B cell (primary cell): ENCODE measurements at regions not wholly inside any gene's neighbourhood (a gene's known extent, or its start where the extent isn't known, plus 50 kb on each side); places are given as distances from the start of the nearest gene placed in this dataset.
A peak's percentile ranks its signal among the peaks of the same experiment; 100 is the strongest.

Source experiments
- ATAC-seq: fragments of 200-7000 bp; cut with Tn5 transposase; one replicate; pipeline ENCODE4 v1.10.0; 2021; ENCODE audit warnings: low read depth, mild to moderate bottlenecking, moderate number of reproducible peaks, moderate library complexity
- CTCF ChIA-PET: fragments of 350-600 bp; sonication (Branson Sonifier 250); formaldehyde crosslinking; loops from one replicate; lab custom pipeline; 2021; ENCODE audit warnings: antibody characterized with exemption, inconsistent platforms; lab: Charles Lee
- POLR2A ChIA-PET: fragments of 350-600 bp; sonication (Branson Sonifier 250); formaldehyde crosslinking; loops from one replicate; lab custom pipeline; 2021; ENCODE audit warnings: antibody characterized with exemption; lab: Charles Lee
- DNase-seq: peaks from one replicate; pipeline ENCODE4 v3.0.0; 2013
- H2AFZ ChIP-seq: 2 replicates; pipeline ENCODE4 v1.6.1; 2012; ENCODE audit warnings: mild to moderate bottlenecking, low read depth, low read length; ENCODE audit not compliant: insufficient read depth, poor library complexity, severe bottlenecking
- H3K27ac ChIP-seq, 2 donors: 1 replicate in 1 of 2; 2 replicates in 1 of 2; pipeline ENCODE4 v1.5.1; 2012 to 2013; ENCODE audit warnings: low read length in 2 of 2, mild to moderate bottlenecking in 2 of 2, moderate library complexity in 1 of 2
- H3K27me3 ChIP-seq, 4 experiments: fragments of 200-600 bp in 1 of 4; sonication (generic) in 1 of 4; replicated peaks in 1 of 4; 1 replicate in 2 of 4; 2 replicates in 2 of 4; pipeline versions ENCODE4 v1.6.1 to v1.7.0; 2013 to 2016; ENCODE audit warnings: low read length in 3 of 4, mild to moderate bottlenecking in 2 of 4, mixed read lengths in 1 of 4, moderate library complexity in 1 of 4; ENCODE audit not compliant: insufficient read depth in 4 of 4, control insufficient read depth in 3 of 4; ENCODE audit errors: control extremely low read depth in 1 of 4
- H3K36me3 ChIP-seq, 2 experiments: replicated peaks in 1 of 2; 1 replicate in 1 of 2; 2 replicates in 1 of 2; pipeline versions ENCODE4 v1.6.1 to v1.7.1; 2013; ENCODE audit warnings: low read length in 1 of 2; ENCODE audit not compliant: insufficient read depth in 2 of 2, control insufficient read depth in 1 of 2; ENCODE audit errors: control extremely low read depth in 1 of 2, extremely low read depth in 1 of 2
- H3K4me1 ChIP-seq, 2 donors: fragments of 200-600 bp in 1 of 2; sonication (generic) in 1 of 2; 1 replicate in 1 of 2; 2 replicates in 1 of 2; pipeline versions ENCODE4 v1.5.1 to v1.6.1; 2013 to 2017; ENCODE audit warnings: low read length in 2 of 2; ENCODE audit not compliant: control insufficient read depth in 2 of 2, insufficient read depth in 2 of 2
- H3K4me2 ChIP-seq: replicated peaks from 2 replicates; pipeline ENCODE3; 2012; ENCODE audit warnings: mild to moderate bottlenecking, low read depth, low read length; ENCODE audit not compliant: poor library complexity, severe bottlenecking
- H3K4me3 ChIP-seq, 5 experiments: fragments of 200-600 bp in 1 of 5; sonication (generic) in 1 of 5; 1 replicate in 3 of 5; 2 replicates in 2 of 5; pipeline versions ENCODE4 v1.5.1 to v1.7.0; 2011 to 2016; ENCODE audit warnings: low read length in 4 of 5, mild to moderate bottlenecking in 4 of 5, low read depth in 2 of 5, control low read depth in 1 of 5, moderate library complexity in 1 of 5; ENCODE audit not compliant: insufficient read depth in 1 of 5; ENCODE audit errors: control extremely low read depth in 1 of 5, extremely low read depth in 1 of 5
- H3K79me2 ChIP-seq: fragments of 200-600 bp; sonication (generic); one replicate; pipeline ENCODE4 v1.6.0; 2016; ENCODE audit warnings: low read length; ENCODE audit not compliant: control insufficient read depth, insufficient read depth
- H3K9ac ChIP-seq: fragments of 200-600 bp; sonication (generic); 2 replicates; pipeline ENCODE4 v1.6.1; 2017; ENCODE audit warnings: mild to moderate bottlenecking, low read length, moderate library complexity
- H3K9me3 ChIP-seq, 3 donors: one replicate each; pipeline versions ENCODE4 v1.6.1 to v1.7.1; 2013; ENCODE audit warnings: low read length in 2 of 3; ENCODE audit not compliant: control insufficient read depth in 2 of 3, insufficient read depth in 1 of 3; ENCODE audit errors: control extremely low read depth in 1 of 3
- H4K20me1 ChIP-seq: 2 replicates; pipeline ENCODE4 v1.6.0; 2012; ENCODE audit warnings: mild to moderate bottlenecking, low read length; ENCODE audit not compliant: insufficient read depth, control insufficient read depth, poor library complexity, severe bottlenecking
- H3K27ac Mint-ChIP-seq: one replicate; pipeline ENCODE4 v1.8.0; 2021; ENCODE audit warnings: mixed read lengths
- H3K27me3 Mint-ChIP-seq: one replicate; pipeline ENCODE4 v1.8.0; 2021; ENCODE audit warnings: mixed read lengths
- H3K4me1 Mint-ChIP-seq: one replicate; pipeline ENCODE4 v1.8.0; 2021; ENCODE audit warnings: mixed read lengths
- H3K4me3 Mint-ChIP-seq: one replicate; pipeline ENCODE4 v1.8.0; 2021; ENCODE audit warnings: mixed read lengths
- H3K9me3 Mint-ChIP-seq: one replicate; pipeline ENCODE4 v1.8.0; 2022; ENCODE audit warnings: mixed read lengths; ENCODE audit not compliant: insufficient read depth
- EZH2 ChIP-seq: IDR thresholded peaks from 2 replicates; pipeline ENCODE4 v1.6.1; 2012; ENCODE audit warnings: borderline replicate concordance, low read depth, mild to moderate bottlenecking, moderate library complexity, low read length; ENCODE audit not compliant: insufficient read depth, poor library complexity, severe bottlenecking
- WGBS: methylation state at CpG from one replicate; pipeline ENCODE4 v1.1.5; 2013; ENCODE audit warnings: missing lambda C conversion rate; ENCODE audit not compliant: insufficient coverage; 5-methylcytosine and 5-hydroxymethylcytosine counted together
- intact Hi-C: fragments of 100-400 bp; cut with micrococcal nuclease; formaldehyde crosslinking; loops from one replicate; pipeline ENCODE4 v1.10.0; 2022
- TF ChIP-seq, protein P1 (sequence below): fragments of 200-600 bp; IDR thresholded peaks from one replicate; pipeline ENCODE4 v1.8.0; 2022; ENCODE audit warnings: antibody characterized with exemption, mild to moderate bottlenecking

DNA sequence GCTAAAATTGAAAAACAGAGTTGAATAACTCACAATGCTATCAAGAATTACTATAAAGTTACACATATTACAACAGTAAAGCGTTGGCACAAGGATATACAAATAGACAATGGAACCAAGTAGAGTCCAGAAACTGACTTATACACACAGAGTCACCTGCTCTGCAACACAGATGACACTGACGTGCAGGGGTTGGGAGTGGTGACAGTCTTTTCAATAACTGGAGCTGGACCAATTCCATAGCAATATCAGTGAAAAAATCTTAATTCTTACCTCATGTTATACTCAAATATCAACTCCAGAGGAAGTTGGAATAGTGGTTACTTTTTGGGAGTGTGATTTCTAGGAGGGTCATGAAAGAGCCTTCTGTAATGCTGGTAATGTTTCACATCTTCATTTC is 62.5 kb upstream of the NPY start:
- Histone ChIP-seq H3K4me3 (no peak overlapping the region), H3K27ac (no peak overlapping the region), H2AFZ (no peak overlapping the region), H3K27me3 (no peaks in the 10 kb centered on the region), H4K20me1 (no peaks in the 10 kb centered on the region), H3K9ac (no peak overlapping the region), H3K36me3 (no peaks in the 10 kb centered on the region), H3K4me2 (no peak overlapping the region), H3K9me3 (peaks cover 0 to 4% (median 3%) of the 10 kb centered on the region in 3 donors), H3K79me2 (no peaks in the 10 kb centered on the region), H3K4me1 (peaks cover 0 to under 1% of the 10 kb centered on the region in 2 donors)
- Mint-ChIP-seq H3K9me3 (peaks cover 2% of the 10 kb centered on the region), H3K27me3 (peaks cover 19% of the 10 kb centered on the region), H3K4me3 (no peak overlapping the region), H3K27ac (no peak overlapping the region), H3K4me1 (peaks cover 1% of the 10 kb centered on the region)
- ATAC-seq, result no peak
- no CpG with 5 or more reads among the region's 2 CpGs for WGBS
- ChIA-PET POLR2A (no interaction called here), CTCF (no interaction called here)
- TF ChIP-seq EZH2, result no peak
- intact Hi-C loops, result no loop called here
- no peak for DNase-seq

DNA sequence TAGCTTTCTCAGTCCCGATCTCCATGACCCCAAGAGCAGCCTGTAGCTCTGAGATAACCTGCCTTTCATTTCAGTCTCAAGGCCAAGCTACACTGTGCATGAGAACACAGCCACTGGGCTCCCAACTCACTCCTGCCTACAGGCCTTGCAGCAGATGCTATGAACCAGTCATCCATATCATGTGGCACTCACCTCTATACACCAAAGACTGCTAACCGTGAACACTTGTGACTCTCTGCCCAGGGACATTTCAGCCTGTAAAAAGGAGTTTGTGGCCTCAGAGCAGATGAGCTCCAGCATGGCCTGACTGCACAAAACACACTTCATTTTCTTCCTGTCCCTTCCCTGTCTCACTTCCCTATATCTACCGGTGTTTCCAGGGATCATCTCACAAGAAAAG is 56.9 kb upstream of the NPY start:
- no peak overlapping the region for H3K4me3 Mint-ChIP-seq

More for the DNA sequence above, 56.9 kb upstream of the NPY start:
- Histone ChIP-seq H3K9ac (no peak overlapping the region), H3K27me3 (peaks cover 0 to 3% (median 0%) of the 10 kb centered on the region in 4 experiments), H3K36me3 (no peaks in the 10 kb centered on the region), H3K27ac (no peak overlapping the region), H3K4me2 (no peak overlapping the region), H3K4me1 (peaks cover 8 to 10% of the 10 kb centered on the region in 2 donors), H3K9me3 (peaks cover 0 to 4% (median 0%) of the 10 kb centered on the region in 3 donors), H4K20me1 (no peaks in the 10 kb centered on the region), H2AFZ (peak overlapping the region; percentile 27), H3K4me3 (no peak overlapping the region), H3K79me2 (no peaks in the 10 kb centered on the region)
- Mint-ChIP-seq H3K4me1 (peaks cover 16% of the 10 kb centered on the region), H3K27me3 (peaks cover 8% of the 10 kb centered on the region), H3K9me3 (peaks cover 2% of the 10 kb centered on the region), H3K27ac (peak overlapping the region; percentile 12)
- CTCF ChIA-PET, result interaction anchor here (0.7 to 0.8 kb wide), 2 partner anchors 10 to 92 kb away, joined by 3 read pairs; no protein-coding TSS in a partner anchor
- ATAC-seq (peak; percentile 10), DNase-seq (peak; percentile 7)
- intact Hi-C loops, result no loop called here
- POLR2A ChIA-PET, result no interaction called here
- TF ChIP-seq, protein P1, sequence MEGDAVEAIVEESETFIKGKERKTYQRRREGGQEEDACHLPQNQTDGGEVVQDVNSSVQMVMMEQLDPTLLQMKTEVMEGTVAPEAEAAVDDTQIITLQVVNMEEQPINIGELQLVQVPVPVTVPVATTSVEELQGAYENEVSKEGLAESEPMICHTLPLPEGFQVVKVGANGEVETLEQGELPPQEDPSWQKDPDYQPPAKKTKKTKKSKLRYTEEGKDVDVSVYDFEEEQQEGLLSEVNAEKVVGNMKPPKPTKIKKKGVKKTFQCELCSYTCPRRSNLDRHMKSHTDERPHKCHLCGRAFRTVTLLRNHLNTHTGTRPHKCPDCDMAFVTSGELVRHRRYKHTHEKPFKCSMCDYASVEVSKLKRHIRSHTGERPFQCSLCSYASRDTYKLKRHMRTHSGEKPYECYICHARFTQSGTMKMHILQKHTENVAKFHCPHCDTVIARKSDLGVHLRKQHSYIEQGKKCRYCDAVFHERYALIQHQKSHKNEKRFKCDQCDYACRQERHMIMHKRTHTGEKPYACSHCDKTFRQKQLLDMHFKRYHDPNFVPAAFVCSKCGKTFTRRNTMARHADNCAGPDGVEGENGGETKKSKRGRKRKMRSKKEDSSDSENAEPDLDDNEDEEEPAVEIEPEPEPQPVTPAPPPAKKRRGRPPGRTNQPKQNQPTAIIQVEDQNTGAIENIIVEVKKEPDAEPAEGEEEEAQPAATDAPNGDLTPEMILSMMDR, result no peak
- no peak for TF ChIP-seq EZH2
- WGBS, result 25% methylated on average over 3 of the region's 3 CpGs
